ENCODE measurements at regions not wholly inside any gene's neighbourhood (a gene's known extent, or its start where the extent isn't known, plus 50 kb on each side); places are given as distances from the start of the nearest gene placed in this dataset.

- DNase-seq (ENCODE audit: low read depth) = no peak
These were observed 327.0 kb downstream of the ETS1 start for GRCh38 chr11:128260398-128260797.

DNA sequence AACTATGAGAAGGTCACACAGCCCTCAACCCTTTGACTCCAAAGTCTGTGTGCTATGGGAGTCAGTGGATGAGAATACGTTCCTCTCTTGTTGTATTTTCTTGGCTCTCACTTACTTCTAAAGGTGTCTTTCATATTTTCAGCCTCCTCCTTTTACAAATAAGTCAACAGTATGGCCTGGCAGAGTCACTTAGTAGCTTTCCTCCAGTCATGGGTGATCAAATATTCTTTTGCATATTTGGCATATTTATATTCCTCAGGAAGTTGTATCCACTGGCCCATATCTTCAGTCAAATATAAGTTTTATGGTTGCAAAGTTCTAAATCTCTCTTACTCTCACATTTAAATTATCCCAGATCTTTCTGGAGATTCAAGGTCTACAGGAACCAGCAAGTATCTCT lies 327.5 kb downstream of the ETS1 start:
- no peak for DNase-seq (ENCODE audit: low read depth)

DNA sequence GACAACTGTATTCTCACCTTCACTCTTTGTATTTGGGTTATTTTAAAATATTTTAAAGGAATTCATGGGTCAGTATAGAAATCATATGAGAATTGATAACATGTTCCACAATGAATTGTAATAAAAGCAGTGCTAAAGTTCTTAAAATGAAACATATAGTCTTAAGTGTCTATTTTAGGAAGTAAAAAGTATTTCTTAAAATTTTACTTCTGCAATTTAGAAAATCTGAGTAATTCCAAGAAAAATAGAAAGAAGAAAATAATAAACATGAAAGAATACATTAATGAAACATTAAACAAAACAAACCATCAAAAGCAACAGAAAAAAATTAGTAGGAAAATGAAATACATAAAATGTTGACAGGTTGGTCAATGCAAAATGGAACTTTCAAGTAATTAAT lies 332.4 kb downstream of the ETS1 start:
- DNase-seq (ENCODE audit: low read depth) = no peak

DNA sequence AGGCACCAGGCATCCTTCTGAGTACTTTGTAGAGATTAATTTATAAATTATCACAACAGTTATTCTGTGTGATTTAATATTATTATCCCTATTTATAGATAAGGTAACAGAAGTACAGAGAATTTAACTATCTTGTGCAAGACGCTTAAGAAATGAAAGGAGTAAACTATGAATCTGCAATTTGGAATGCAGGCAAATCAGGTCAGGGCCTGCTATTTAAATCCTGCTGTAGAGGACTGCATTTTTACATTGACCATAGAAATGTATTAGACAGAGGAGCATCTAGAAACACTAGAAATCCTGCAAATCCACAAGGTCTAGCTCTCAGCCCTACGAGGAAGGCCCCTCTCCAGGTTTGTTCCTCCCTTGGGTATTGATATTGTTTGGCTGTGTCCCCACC lies 336.2 kb downstream of the ETS1 start:
- no peak for DNase-seq (ENCODE audit: low read depth)

GRCh38 chr11:128250482-128250881 lies 336.9 kb downstream of the ETS1 start:
- no peak for DNase-seq (ENCODE audit: low read depth)

DNA sequence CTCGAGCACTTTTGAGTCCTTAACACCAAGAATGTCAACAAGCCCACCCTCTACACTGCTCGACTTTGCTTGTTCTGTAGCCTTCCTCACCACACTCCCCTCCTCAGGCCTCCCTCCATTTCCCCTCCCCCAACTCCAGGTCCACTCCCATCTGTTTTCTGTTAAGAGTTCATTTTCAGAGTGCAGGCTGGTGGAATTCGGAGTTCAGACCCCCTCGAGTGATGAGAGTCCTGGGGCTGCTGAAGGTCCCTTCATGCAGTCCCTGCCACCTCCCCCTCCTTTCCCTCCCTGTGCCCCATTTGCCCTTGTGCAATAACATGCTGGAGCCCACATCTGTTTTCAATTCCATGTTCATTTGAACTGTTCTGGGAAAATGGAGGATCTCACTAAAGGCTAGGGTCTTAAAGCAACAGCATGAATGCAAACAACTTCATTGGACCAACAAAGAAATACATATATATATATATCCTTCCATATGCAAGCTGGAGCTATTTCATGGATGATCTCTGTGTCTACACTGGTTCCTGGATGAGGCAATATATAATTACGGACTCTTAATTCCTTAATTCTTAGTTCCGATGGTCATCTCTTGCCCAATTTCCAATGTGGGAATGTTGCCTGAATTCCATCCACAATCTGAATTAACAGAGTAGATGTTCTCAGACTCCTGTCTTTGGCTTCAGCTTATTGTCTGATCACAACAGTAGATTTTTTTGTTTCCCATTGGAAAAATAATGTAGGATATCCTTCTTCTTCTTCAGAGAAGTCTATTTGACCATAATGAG lies 340.4 kb downstream of the ETS1 start:
- no peak for DNase-seq (ENCODE audit: low read depth)

DNA sequence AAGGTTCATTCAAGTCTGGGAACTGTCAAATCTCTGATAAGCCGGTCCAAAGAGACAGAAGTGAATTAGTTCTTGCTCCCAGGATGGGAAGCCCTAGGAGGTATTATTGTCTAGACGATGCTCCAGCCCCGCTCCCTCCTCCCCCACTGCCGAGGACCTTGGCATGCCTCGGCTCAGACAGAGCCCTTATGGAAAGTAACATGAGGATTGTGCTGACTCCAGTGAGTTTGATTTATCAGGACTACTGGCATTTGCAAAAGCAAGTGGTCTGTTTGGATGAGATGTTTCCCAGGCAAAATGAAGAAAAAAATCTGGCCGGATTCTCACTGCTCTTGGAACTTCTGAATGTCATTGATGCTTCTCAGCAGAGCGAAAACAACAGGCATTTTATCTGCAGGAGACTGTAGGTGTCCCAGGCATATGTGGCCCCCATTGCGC lies 341.0 kb downstream of the ETS1 start:
- no peak for DNase-seq (ENCODE audit: low read depth)

GRCh38 chr11:128244871-128245270 lies 342.5 kb downstream of the ETS1 start:
- no peak for DNase-seq (ENCODE audit: low read depth)

- DNase-seq (ENCODE audit: low read depth) = no peak
These were observed 344.9 kb downstream of the ETS1 start for GRCh38 chr11:128242451-128242850.

GRCh38 chr11:128240546-128240945 lies 346.8 kb downstream of the ETS1 start:
- no peak for DNase-seq (ENCODE audit: low read depth)

GRCh38 chr11:128239306-128239705 lies 348.1 kb downstream of the ETS1 start:
- DNase-seq (ENCODE audit: low read depth) = no peak

DNA sequence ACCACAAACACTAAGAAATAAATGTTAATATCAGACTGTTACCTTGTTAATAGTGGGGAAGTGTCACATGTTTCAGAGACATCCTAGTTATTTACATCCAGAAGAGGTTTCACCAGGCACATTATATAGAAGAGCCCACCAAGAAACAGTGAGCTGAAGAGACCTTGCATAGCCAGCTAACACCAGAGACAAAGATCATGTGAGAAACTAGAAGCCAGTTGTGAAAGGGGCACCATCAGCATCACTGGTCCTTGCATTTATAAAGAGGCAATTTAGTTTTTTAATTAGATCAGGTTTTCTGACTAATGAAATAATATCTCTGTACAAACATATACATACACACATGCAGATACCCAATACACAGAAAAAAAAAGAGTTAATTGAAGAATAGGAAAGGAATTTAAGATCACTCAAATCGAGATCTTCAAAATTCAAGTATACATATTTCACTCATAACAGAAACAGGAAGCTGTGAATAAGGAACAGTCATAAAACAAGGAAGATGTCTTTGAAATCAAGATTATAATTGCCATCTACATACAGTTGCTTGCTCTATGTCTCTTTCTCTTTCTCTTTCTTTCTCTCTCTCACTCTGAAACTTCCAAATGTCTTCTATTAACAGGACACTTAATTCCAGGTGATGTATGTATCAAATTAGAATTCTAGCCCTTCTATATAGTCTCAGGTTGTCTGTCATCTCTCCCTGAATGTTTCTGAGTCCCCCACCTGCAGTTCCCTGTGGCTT lies 348.7 kb downstream of the ETS1 start:
- DNase-seq (ENCODE audit: low read depth) = no peak

DNA sequence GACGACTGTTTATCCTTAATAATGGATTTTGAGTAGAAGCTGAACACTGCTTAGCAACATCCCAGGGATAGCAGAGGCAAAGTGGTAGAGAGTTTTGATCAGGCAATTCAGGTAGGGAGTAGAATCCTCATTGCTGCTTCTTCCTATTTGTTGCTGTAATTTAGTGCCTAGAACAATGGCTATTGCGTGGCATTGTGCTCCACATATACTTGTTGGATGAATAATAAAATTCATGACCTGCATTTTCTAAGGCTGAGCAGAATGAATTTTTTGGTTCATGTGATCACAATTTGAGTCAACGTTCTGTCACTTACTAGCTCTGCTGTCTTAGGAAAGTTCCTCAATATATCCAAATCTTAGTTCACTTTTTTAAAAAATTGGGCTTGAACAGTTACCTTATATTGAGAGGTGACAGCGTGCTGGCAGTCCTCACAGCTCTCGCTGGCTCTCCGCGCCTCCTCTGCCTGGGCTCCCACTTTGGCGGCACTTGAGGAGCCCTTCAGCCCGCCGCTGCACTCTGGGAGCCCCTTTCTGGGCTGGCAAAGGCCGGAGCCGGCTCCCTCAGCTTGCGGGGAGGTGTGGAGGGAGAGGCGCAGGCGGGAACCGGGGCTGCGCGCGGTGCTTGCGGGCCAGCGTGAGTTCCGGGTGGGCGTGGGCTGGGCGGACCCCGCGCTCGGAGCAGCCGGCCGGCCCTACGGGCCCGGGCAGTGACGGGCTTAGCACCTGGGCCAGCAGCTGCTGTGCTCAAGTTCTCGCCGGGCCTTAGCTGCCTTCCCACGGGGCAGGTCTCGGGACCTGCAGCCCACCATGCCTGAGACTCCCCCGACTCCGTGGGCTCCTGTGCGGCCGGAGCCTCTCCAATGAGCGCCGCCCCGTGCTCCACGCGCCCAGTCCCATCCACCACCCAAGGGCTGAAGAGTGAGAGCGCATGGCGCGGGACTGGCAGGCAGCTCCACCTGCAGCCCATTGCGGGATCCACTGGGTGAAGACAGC lies 350.6 kb downstream of the ETS1 start:
- DNase-seq (ENCODE audit: low read depth) = no peak

- no peak for DNase-seq (ENCODE audit: low read depth)
These were observed 351.4 kb downstream of the ETS1 start for GRCh38 chr11:128235958-128236357.

- no peak for DNase-seq (ENCODE audit: low read depth)
These were observed 351.9 kb downstream of the ETS1 start for GRCh38 chr11:128235426-128235825.

- no peak for DNase-seq (ENCODE audit: low read depth)
These were observed 353.2 kb downstream of the ETS1 start for GRCh38 chr11:128234143-128234542.

GRCh38 chr11:128232588-128232987 lies 354.8 kb downstream of the ETS1 start:
- DNase-seq (ENCODE audit: low read depth) = peak; percentile 52

- DNase-seq (ENCODE audit: low read depth) = no peak
These were observed 355.4 kb downstream of the ETS1 start for GRCh38 chr11:128231845-128232410.

- no peak for DNase-seq (ENCODE audit: low read depth)
These were observed 359.9 kb downstream of the ETS1 start for GRCh38 chr11:128227466-128227865.

DNA sequence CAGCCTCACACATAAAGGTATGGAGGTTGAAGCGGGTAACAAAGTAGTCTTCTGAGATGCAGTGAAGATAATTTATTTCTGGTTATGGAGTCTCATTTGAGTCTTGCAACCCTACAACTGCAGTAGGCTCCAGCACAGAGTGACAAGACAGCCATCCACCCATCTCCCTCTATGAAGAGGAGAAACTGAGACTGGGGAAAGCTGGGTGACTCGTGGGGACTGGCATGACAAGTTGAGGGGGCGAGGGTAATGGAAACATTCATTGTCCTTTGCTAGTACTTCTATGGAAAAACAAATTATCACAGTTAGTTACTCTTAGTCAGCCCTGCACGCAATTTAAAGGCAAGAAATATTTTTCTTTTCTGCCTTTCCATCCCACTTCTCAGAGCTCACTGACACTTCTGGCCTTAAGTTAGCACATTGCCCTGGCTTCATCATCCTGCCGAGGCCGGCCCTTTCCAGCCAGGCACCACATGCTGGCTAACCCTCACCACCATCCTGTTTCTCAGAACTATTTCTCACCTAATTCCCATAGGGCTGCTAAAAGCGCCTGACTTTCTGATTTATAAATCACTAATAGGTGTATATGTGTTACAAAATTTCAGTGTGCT lies 361.1 kb downstream of the ETS1 start:
- DNase-seq (ENCODE audit: low read depth) = peak; percentile 45

DNA sequence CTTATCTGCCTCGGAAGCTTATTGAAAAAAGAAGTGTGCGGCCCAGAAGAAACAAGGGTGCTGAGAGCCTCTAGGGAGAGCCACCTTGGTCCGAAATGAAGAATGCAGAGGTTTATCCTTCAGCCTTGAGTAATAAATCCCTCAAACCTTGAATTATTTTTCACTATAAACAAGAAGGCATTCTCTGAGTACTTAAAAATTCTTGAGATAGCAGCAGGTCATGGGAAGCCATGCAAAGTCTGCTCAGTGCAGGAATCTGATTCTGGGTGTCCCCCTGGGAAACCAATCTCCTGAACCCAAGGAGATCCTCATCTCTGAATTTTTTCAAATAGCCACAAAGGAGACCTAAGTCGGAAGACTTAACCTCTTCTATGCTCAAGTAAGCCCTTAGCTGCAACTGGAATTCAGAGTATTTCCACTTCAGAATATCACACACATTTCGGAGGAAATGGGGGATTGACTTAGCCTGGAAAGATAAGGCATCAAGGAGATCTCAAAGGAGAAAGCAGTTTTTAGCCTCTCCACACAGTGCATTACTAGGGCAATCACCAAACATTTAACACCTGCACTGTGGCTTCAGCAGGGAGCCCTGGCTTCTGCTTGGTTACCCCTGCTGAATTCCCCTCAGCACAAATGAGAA lies 365.0 kb downstream of the ETS1 start:
- no peak for DNase-seq (ENCODE audit: low read depth)

All from activated T-cell treated with anti-CD3 and anti-CD28 coated beads for 24 hours (primary cell).